Neural crest cell (in vitro differentiated cells): ENCODE measurements at regions not wholly inside any gene's neighbourhood (a gene's known extent, or its start where the extent isn't known, plus 50 kb on each side); places are given as distances from the start of the nearest gene placed in this dataset.

Source experiments
- DNase-seq: peaks from one replicate; pipeline ENCODE4 v3.0.0; 2021; ENCODE audit warnings: low read depth, mixed read lengths, low spot score
- H3K27ac Mint-ChIP-seq: one replicate; pipeline ENCODE4 v1.8.0; 2021; ENCODE audit warnings: mild to moderate bottlenecking, mixed read lengths; ENCODE audit not compliant: unreplicated experiment
- H3K27me3 Mint-ChIP-seq: 2 replicates; pipeline ENCODE4 v1.8.0; 2021; ENCODE audit warnings: low read depth, mild to moderate bottlenecking, mixed read lengths
- H3K36me3 Mint-ChIP-seq: 2 replicates; pipeline ENCODE4 v1.8.0; 2021; ENCODE audit warnings: low read depth, mild to moderate bottlenecking, mixed read lengths
- H3K4me1 Mint-ChIP-seq: 2 replicates; pipeline ENCODE4 v1.8.0; 2021; ENCODE audit warnings: mixed read lengths
- H3K4me3 Mint-ChIP-seq: one replicate; pipeline ENCODE4 v1.8.0; 2021; ENCODE audit warnings: mild to moderate bottlenecking, mixed read lengths
- H3K9me3 Mint-ChIP-seq: 2 replicates; pipeline ENCODE4 v1.8.0; 2021; ENCODE audit warnings: mixed read lengths
- TF ChIP-seq, protein P1 (sequence below): fragments of 200-600 bp; sonication (generic); conservative IDR thresholded peaks from 2 replicates; pipeline ENCODE4 v1.5.0; 2021; ENCODE audit warnings: antibody characterized with exemption, mild to moderate bottlenecking

DNA sequence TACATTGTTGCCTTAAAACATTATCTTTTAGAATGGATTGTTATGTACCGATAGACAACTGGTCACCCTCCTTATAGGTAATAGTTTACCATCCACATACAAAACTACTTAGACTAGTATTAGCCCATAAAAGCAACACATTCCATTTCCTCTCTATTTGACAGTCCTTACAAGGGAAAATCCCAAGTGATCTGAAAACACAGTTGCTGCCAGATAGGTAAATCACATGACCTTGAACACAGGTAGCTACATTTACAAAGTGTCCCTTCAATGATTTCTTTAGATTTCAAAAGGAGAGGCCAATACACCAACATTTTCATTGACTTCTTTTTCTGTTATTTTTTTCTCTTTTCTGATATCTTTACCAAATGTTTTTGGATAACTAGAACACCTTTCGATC is 102.9 kb upstream of the SMYD2 start:
- Mint-ChIP-seq H3K9me3 (peaks cover 7% of the 10 kb centered on the region), H3K4me1 (no peaks in the 10 kb centered on the region), H3K27me3 (no peaks in the 10 kb centered on the region), H3K36me3 (peaks cover 11% of the 10 kb centered on the region), H3K27ac (no peak overlapping the region), H3K4me3 (no peak overlapping the region)
- TF ChIP-seq, protein P1, sequence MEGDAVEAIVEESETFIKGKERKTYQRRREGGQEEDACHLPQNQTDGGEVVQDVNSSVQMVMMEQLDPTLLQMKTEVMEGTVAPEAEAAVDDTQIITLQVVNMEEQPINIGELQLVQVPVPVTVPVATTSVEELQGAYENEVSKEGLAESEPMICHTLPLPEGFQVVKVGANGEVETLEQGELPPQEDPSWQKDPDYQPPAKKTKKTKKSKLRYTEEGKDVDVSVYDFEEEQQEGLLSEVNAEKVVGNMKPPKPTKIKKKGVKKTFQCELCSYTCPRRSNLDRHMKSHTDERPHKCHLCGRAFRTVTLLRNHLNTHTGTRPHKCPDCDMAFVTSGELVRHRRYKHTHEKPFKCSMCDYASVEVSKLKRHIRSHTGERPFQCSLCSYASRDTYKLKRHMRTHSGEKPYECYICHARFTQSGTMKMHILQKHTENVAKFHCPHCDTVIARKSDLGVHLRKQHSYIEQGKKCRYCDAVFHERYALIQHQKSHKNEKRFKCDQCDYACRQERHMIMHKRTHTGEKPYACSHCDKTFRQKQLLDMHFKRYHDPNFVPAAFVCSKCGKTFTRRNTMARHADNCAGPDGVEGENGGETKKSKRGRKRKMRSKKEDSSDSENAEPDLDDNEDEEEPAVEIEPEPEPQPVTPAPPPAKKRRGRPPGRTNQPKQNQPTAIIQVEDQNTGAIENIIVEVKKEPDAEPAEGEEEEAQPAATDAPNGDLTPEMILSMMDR, result no peak
- DNase-seq, result no peak

- no peak for DNase-seq
- peak overlapping the region; percentile 15 for H3K27ac Mint-ChIP-seq
- peaks cover 36% of the 10 kb centered on the region for H3K4me1 Mint-ChIP-seq
- peaks cover 6% of the 10 kb centered on the region for H3K9me3 Mint-ChIP-seq
- peaks cover 22% of the 10 kb centered on the region for H3K27me3 Mint-ChIP-seq
- peaks cover 12% of the 10 kb centered on the region for H3K36me3 Mint-ChIP-seq
- TF ChIP-seq, protein P1, result no peak
- peak overlapping the region; percentile 79 for H3K4me3 Mint-ChIP-seq
Observed at GRCh38 chr1:214184992-214185391, 96.0 kb upstream of the SMYD2 start.

GRCh38 chr1:214186103-214186824 is 94.7 kb upstream of the SMYD2 start:
- Mint-ChIP-seq H3K9me3 (peaks cover 6% of the 10 kb centered on the region), H3K4me3 (peak overlapping the region; percentile 23), H3K27me3 (peaks cover 22% of the 10 kb centered on the region), H3K36me3 (peaks cover 12% of the 10 kb centered on the region), H3K4me1 (peaks cover 36% of the 10 kb centered on the region), H3K27ac (no peak overlapping the region)
- no peak for DNase-seq
- TF ChIP-seq, protein P1, result no peak

DNA sequence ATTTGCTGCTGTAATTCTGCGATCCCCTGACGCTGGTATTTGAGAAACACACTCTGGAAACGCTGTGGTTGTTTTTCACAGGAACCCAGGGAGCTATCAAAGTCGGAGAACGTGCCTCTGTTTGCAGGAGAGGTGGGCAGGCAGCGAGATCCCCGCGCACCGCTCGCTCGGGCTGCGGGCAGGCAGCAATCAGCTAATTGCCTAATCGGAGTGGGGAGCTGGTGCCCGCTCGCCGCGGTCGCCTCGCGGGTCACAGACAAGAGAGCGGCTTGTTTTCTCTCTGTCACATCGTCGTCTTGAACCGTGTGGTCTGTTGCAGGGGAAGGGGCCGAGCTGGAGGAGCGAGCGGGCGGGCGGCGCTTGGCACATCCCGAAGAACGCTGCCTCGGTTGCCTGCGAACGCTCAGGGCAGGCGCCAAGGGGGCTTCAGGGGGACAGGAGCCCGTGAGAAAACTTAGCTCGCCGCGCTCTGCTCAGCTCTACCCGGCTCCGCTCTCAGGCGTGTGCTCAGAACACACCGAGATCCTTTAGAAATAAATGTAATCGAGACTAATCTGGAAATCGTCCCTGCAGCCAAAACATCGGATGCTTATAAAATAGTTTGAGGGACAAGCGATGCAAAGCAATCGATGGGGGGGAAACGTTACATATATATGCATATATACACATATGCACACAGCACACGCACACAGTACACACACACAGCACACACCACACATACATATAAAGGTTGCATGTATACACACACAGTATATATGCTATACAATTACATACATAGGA is 93.6 kb upstream of the SMYD2 start:
- TF ChIP-seq, protein P1, result no peak
- peaks cover 22% of the 10 kb centered on the region for H3K27me3 Mint-ChIP-seq
- H3K9me3 Mint-ChIP-seq, result peaks cover 6% of the 10 kb centered on the region
- H3K27ac Mint-ChIP-seq, result peak overlapping the region; percentile 86
- peak overlapping the region; percentile 87 for H3K4me3 Mint-ChIP-seq
- H3K36me3 Mint-ChIP-seq, result peaks cover 7% of the 10 kb centered on the region
- DNase-seq, result peak; percentile 21
- peaks cover 36% of the 10 kb centered on the region for H3K4me1 Mint-ChIP-seq

- Mint-ChIP-seq H3K9me3 (peaks cover 3% of the 10 kb centered on the region), H3K36me3 (peaks cover 3% of the 10 kb centered on the region), H3K27me3 (peaks cover 22% of the 10 kb centered on the region), H3K4me1 (peaks cover 41% of the 10 kb centered on the region), H3K27ac (no peak overlapping the region), H3K4me3 (peak overlapping the region; percentile 11)
- TF ChIP-seq, protein P1, result no peak
- no peak for DNase-seq
Observed at GRCh38 chr1:214187933-214188332, 93.0 kb upstream of the SMYD2 start.
